GM18498 (cell line): ENCODE measurements at regions not wholly inside any gene's neighbourhood (a gene's known extent, or its start where the extent isn't known, plus 50 kb on each side); places are given as distances from the start of the nearest gene placed in this dataset.
"Not testable (repeated sequence)": the region's sequence is repeated elsewhere in the genome, so short reads cannot be mapped to it uniquely, and the experiment has no call there.

Source experiments
- ATAC-seq: cut with Tn5 transposase; IDR thresholded peaks from one replicate; pipeline ENCODE4 v1.9.1; 2021; ENCODE audit warnings: mild to moderate bottlenecking, moderate library complexity; ENCODE audit not compliant: unreplicated experiment

- no peak for ATAC-seq
These were observed 327.6 kb upstream of the COBL start for GRCh38 chr7:51644216-51644615.

- ATAC-seq = no peak
These were observed 324.2 kb upstream of the COBL start for GRCh38 chr7:51640841-51641240.

GRCh38 chr7:51639661-51640334 lies 323.2 kb upstream of the COBL start:
- no peak for ATAC-seq

- no peak for ATAC-seq
These were observed 319.9 kb upstream of the COBL start for GRCh38 chr7:51636503-51636902.

- no peak for ATAC-seq
These were observed 319.2 kb upstream of the COBL start for GRCh38 chr7:51635775-51636174.

GRCh38 chr7:51634538-51634937 lies 317.9 kb upstream of the COBL start:
- no peak for ATAC-seq

- no peak for ATAC-seq
These were observed 317.4 kb upstream of the COBL start for GRCh38 chr7:51634025-51634424.

GRCh38 chr7:51633596-51633995 lies 317.0 kb upstream of the COBL start:
- no peak for ATAC-seq

- no peak for ATAC-seq
These were observed 316.4 kb upstream of the COBL start for GRCh38 chr7:51633006-51633405.

- no peak for ATAC-seq
These were observed 314.3 kb upstream of the COBL start for GRCh38 chr7:51630933-51631332.

- ATAC-seq = no peak
These were observed 312.6 kb upstream of the COBL start for GRCh38 chr7:51629206-51629605.

- no peak for ATAC-seq
These were observed 305.3 kb upstream of the COBL start for GRCh38 chr7:51621956-51622355.

GRCh38 chr7:51620706-51621105 lies 304.1 kb upstream of the COBL start:
- no peak for ATAC-seq

- ATAC-seq = no peak
These were observed 303.3 kb upstream of the COBL start for GRCh38 chr7:51619880-51620279.

- ATAC-seq = no peak
These were observed 301.1 kb upstream of the COBL start for GRCh38 chr7:51617686-51618085.

- ATAC-seq = no peak
These were observed 297.3 kb upstream of the COBL start for GRCh38 chr7:51613911-51614357.

GRCh38 chr7:51611937-51612336 lies 295.3 kb upstream of the COBL start:
- ATAC-seq = no peak

- no peak for ATAC-seq
These were observed 290.8 kb upstream of the COBL start for GRCh38 chr7:51607447-51607846.

GRCh38 chr7:51606601-51607154 lies 290.1 kb upstream of the COBL start:
- ATAC-seq = no peak

- ATAC-seq = no peak
These were observed 285.8 kb upstream of the COBL start for GRCh38 chr7:51602376-51602775.

GRCh38 chr7:51601461-51601860 lies 284.9 kb upstream of the COBL start:
- ATAC-seq = no peak

- ATAC-seq = not testable (repeated sequence)
These were observed 283.3 kb upstream of the COBL start for GRCh38 chr7:51599935-51600334.

- no peak for ATAC-seq
These were observed 277.0 kb upstream of the COBL start for GRCh38 chr7:51593628-51594027.
